Activated naive CD8-positive, alpha-beta T cell (primary cell): ENCODE measurements at regions not wholly inside any gene's neighbourhood (a gene's known extent, or its start where the extent isn't known, plus 50 kb on each side); places are given as distances from the start of the nearest gene placed in this dataset.
"Not testable (repeated sequence)": the region's sequence is repeated elsewhere in the genome, so short reads cannot be mapped to it uniquely, and the experiment has no call there.

Source experiments
- H3K27ac Mint-ChIP-seq: one replicate; pipeline ENCODE4 v1.8.0; 2021; ENCODE audit warnings: mixed read lengths
- H3K27me3 Mint-ChIP-seq: one replicate; pipeline ENCODE4 v1.8.0; 2021; ENCODE audit warnings: mixed read lengths
- H3K36me3 Mint-ChIP-seq: one replicate; pipeline ENCODE4 v1.8.0; 2021; ENCODE audit warnings: mixed read lengths
- H3K4me1 Mint-ChIP-seq: one replicate; pipeline ENCODE4 v1.8.0; 2021; ENCODE audit warnings: low read depth, mixed read lengths
- H3K4me3 Mint-ChIP-seq: one replicate; pipeline ENCODE4 v1.8.0; 2021; ENCODE audit warnings: mild to moderate bottlenecking, mixed read lengths
- H3K9me3 Mint-ChIP-seq: one replicate; pipeline ENCODE4 v1.8.0; 2021; ENCODE audit warnings: low read depth, mixed read lengths

DNA sequence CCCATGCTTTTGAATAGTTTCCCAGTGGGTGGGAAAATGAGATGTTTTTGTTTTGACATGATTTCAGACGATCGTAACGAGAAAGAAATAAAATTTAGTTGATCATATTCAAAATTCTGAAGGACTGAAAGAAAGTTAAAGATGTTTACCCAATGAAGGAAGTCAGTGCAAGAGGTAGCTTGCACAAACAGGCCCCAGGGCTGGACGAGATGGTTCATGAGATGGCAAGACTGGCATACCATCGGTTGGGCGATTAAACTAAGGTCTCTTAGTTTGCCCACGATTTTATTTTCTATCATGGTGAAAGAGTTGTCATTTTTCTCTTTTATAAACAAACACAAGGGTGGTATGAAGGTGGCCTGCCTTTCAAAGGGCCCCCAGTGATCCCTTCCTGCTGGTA is 124.5 kb upstream of the TBX5 start:
- H3K9me3 Mint-ChIP-seq, result peaks cover 3% of the 10 kb centered on the region
- no peak overlapping the region for H3K27ac Mint-ChIP-seq
- H3K4me3 Mint-ChIP-seq, result no peak overlapping the region
- peaks cover 7% of the 10 kb centered on the region for H3K27me3 Mint-ChIP-seq
- no peaks in the 10 kb centered on the region for H3K4me1 Mint-ChIP-seq
- H3K36me3 Mint-ChIP-seq, result no peaks in the 10 kb centered on the region

DNA sequence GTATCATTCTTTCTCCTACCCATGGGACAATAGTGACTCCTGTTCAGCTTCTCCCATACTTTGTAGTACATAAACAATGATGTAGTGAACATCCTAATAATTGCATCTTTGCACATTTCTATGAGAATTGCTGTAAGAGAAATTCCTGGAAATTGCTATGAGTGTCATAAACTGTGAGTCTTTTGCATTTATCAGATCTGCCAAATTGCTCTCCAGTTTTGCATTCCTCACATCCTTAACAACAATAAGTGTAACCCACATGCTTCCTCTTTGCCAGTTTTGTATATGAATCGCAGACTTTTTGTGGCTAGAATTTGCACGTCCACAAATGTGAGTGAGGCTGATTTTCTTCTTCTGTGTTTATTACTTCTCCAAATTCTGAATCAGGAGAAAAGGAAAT is 124.0 kb upstream of the TBX5 start:
- Mint-ChIP-seq H3K36me3 (no peaks in the 10 kb centered on the region), H3K4me1 (no peaks in the 10 kb centered on the region), H3K4me3 (no peak overlapping the region), H3K27ac (no peak overlapping the region), H3K9me3 (peaks cover 3% of the 10 kb centered on the region), H3K27me3 (peaks cover 7% of the 10 kb centered on the region)

DNA sequence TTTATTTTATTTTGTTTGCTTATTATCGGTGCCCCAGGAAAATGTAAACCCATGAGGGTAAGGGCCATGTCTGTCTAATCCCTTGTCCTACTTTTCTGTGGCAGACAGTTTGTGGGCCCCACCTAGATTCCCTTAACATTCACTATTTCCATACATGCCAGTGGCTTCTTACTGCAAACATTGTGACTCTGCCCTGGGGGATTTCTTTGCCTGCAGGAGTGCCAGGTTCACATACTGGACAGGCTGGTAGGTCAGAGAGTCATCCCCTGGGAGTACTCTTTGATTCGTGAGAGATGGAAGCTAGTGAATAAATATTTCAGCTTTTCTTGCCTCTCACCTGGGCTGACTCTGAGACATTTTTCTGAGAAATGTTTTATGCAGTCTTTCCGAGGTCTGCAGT is 122.8 kb upstream of the TBX5 start:
- peaks cover 6% of the 10 kb centered on the region for H3K27me3 Mint-ChIP-seq
- H3K4me1 Mint-ChIP-seq, result no peaks in the 10 kb centered on the region
- H3K4me3 Mint-ChIP-seq, result no peak overlapping the region
- H3K27ac Mint-ChIP-seq, result no peak overlapping the region
- no peaks in the 10 kb centered on the region for H3K36me3 Mint-ChIP-seq
- H3K9me3 Mint-ChIP-seq, result peaks cover 3% of the 10 kb centered on the region

- H3K4me1 Mint-ChIP-seq, H3K9me3 Mint-ChIP-seq, H3K4me3 Mint-ChIP-seq, H3K27me3 Mint-ChIP-seq, H3K27ac Mint-ChIP-seq, H3K36me3 Mint-ChIP-seq: not testable (repeated sequence)
These were observed 115.2 kb upstream of the TBX5 start for GRCh38 chr12:114521160-114521559.

DNA sequence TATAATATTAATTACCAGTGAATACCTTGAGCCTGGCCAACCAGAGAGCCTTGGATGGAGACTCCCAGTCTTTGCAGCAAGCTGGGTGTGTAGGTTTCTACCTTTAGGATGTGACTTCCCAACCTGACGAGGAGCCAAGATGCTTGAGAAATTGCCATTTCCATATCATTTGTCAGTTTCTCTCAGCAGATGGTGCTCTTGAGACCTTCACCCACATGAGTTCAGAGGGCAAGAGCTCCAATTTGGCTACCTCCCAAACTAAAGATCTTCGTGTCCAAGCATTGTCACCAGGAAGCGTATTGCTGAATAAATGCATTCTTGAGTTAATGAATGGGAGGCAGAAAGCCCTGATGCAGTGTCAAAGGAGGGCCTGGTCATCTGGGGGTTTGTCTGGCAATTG is 106.4 kb upstream of the TBX5 start:
- Mint-ChIP-seq H3K36me3 (no peaks in the 10 kb centered on the region), H3K9me3 (no peaks in the 10 kb centered on the region), H3K27ac (no peak overlapping the region), H3K4me1 (peaks cover 2% of the 10 kb centered on the region), H3K4me3 (no peak overlapping the region), H3K27me3 (peaks cover 9% of the 10 kb centered on the region)

- no peaks in the 10 kb centered on the region for H3K36me3 Mint-ChIP-seq
- no peaks in the 10 kb centered on the region for H3K9me3 Mint-ChIP-seq
- peaks cover 12% of the 10 kb centered on the region for H3K27me3 Mint-ChIP-seq
- no peak overlapping the region for H3K4me3 Mint-ChIP-seq
- H3K27ac Mint-ChIP-seq, result no peak overlapping the region
- peaks cover 2% of the 10 kb centered on the region for H3K4me1 Mint-ChIP-seq
These were observed 102.7 kb upstream of the TBX5 start for GRCh38 chr12:114508529-114509129.

DNA sequence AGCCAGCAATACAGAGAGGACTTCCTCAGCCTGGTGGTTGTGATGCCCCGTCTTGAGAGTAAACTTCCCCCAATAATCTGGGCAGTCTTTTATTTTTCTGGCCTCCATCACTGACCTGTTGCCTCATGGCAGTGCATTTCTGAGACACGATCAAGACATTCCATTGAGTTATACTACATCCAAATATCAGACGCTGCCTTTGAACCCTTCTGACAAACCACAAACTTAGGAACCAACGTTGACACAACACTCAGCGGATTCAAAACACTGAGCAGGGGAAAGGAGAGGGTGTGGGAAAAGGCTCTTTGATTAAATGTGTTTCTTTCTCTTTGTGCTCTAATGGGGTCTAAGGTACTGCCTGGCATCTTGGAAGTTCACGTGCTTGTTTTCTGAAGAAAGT is 100.7 kb upstream of the TBX5 start:
- Mint-ChIP-seq H3K27me3 (peaks cover 14% of the 10 kb centered on the region), H3K9me3 (no peaks in the 10 kb centered on the region), H3K27ac (no peak overlapping the region), H3K36me3 (no peaks in the 10 kb centered on the region), H3K4me3 (no peak overlapping the region), H3K4me1 (peaks cover 2% of the 10 kb centered on the region)

GRCh38 chr12:114504311-114504710 is 98.4 kb upstream of the TBX5 start:
- Mint-ChIP-seq H3K4me3 (no peak overlapping the region), H3K36me3 (no peaks in the 10 kb centered on the region), H3K27me3 (peaks cover 18% of the 10 kb centered on the region), H3K27ac (no peak overlapping the region), H3K9me3 (no peaks in the 10 kb centered on the region), H3K4me1 (peaks cover 2% of the 10 kb centered on the region)

GRCh38 chr12:114501474-114501807 is 95.5 kb upstream of the TBX5 start:
- H3K36me3 Mint-ChIP-seq, result no peaks in the 10 kb centered on the region
- peaks cover 19% of the 10 kb centered on the region for H3K27me3 Mint-ChIP-seq
- no peaks in the 10 kb centered on the region for H3K9me3 Mint-ChIP-seq
- H3K27ac Mint-ChIP-seq, result no peak overlapping the region
- H3K4me3 Mint-ChIP-seq, result no peak overlapping the region
- no peaks in the 10 kb centered on the region for H3K4me1 Mint-ChIP-seq

DNA sequence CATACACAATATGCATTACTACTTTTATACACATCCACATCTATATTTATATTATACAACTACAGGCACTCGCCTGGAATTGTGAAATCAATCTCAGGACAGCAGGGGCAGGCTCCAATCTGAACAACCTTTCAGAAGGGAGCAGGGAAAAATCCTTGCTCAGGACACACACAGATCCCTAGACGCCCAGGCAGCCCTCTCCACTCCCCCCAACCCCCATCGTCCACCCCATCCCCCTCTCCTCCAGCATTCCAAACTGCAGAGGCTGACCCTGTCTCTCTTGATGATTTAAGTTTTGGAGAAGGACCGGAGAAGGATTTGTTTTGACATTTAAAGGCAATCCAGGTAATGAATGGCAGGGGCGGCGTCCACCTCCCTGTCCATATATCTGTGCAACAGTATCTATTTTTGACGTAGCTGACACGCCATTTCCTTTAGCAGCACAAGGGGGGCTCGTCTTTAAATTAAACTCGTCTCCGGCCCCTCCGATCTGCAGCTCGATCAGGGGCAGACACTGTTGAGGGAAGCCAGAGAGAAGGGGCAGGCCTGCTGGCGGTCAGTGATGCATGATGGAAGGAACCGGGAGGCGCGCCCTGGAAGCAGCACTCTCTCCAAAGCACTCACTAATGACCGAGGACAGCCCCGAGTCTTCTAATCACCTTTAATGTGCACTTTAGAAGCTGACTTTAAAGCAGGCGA is 95.0 kb upstream of the TBX5 start:
- no peaks in the 10 kb centered on the region for H3K36me3 Mint-ChIP-seq
- no peaks in the 10 kb centered on the region for H3K4me1 Mint-ChIP-seq
- H3K27me3 Mint-ChIP-seq, result peaks cover 16% of the 10 kb centered on the region

GRCh38 chr12:114500131-114500530 is 94.2 kb upstream of the TBX5 start:
- Mint-ChIP-seq H3K9me3 (no peaks in the 10 kb centered on the region), H3K36me3 (no peaks in the 10 kb centered on the region), H3K4me1 (no peaks in the 10 kb centered on the region), H3K27me3 (peaks cover 15% of the 10 kb centered on the region), H3K27ac (no peak overlapping the region), H3K4me3 (no peak overlapping the region)

More for the DNA sequence above, 95.0 kb upstream of the TBX5 start:
- Mint-ChIP-seq H3K4me3 (no peak overlapping the region), H3K9me3 (no peaks in the 10 kb centered on the region), H3K27ac (no peak overlapping the region)

GRCh38 chr12:114499338-114499737 is 93.4 kb upstream of the TBX5 start:
- H3K27me3 Mint-ChIP-seq, result peaks cover 15% of the 10 kb centered on the region
- H3K27ac Mint-ChIP-seq, result no peak overlapping the region
- no peak overlapping the region for H3K4me3 Mint-ChIP-seq
- no peaks in the 10 kb centered on the region for H3K36me3 Mint-ChIP-seq
- H3K9me3 Mint-ChIP-seq, result no peaks in the 10 kb centered on the region
- H3K4me1 Mint-ChIP-seq, result no peaks in the 10 kb centered on the region

- Mint-ChIP-seq H3K36me3 (no peaks in the 10 kb centered on the region), H3K27me3 (peaks cover 4% of the 10 kb centered on the region), H3K4me1 (no peaks in the 10 kb centered on the region), H3K9me3 (no peaks in the 10 kb centered on the region), H3K4me3 (no peak overlapping the region), H3K27ac (no peak overlapping the region)
These were observed 86.0 kb upstream of the TBX5 start for GRCh38 chr12:114491916-114492315.

DNA sequence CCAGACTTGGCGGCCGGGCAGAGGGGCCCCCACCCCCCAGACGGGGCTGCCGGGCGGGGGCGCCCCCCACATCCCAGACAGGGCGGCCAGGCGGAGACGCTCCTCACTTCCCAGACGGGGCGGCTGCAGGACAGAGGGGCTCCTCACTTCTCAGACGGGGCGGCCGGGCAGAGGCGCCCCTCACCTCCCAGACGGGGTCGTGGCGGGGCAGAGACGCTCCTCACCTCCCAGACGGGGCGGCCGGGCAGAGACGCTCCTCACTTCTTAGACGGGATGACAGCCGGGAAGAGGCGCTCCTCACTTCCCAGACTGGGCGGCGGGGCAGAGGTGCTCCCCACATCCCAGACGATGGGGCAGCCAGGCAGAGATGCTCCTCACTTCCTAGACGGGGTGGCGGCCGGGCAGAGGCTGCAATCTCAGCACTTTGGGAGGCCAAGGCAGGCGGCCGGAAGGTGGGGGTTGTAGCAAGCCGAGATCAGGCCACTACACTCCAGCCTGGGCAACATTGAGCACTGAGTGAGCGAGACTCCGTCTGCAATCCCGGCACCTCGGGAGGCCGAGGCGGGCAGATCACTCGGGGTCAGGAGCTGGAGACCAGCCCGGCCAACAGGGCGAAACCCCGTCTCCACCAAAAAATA is 79.0 kb upstream of the TBX5 start:
- Mint-ChIP-seq H3K27me3 (peaks cover 26% of the 10 kb centered on the region), H3K4me1 (peaks cover 11% of the 10 kb centered on the region)
- not testable (repeated sequence) for H3K36me3 Mint-ChIP-seq, H3K9me3 Mint-ChIP-seq, H3K27ac Mint-ChIP-seq, H3K4me3 Mint-ChIP-seq

- Mint-ChIP-seq H3K4me3 (no peak overlapping the region), H3K4me1 (peaks cover 18% of the 10 kb centered on the region), H3K36me3 (no peaks in the 10 kb centered on the region), H3K27ac (no peak overlapping the region), H3K27me3 (peaks cover 32% of the 10 kb centered on the region), H3K9me3 (no peaks in the 10 kb centered on the region)
These were observed 78.1 kb upstream of the TBX5 start for GRCh38 chr12:114483996-114484395.

DNA sequence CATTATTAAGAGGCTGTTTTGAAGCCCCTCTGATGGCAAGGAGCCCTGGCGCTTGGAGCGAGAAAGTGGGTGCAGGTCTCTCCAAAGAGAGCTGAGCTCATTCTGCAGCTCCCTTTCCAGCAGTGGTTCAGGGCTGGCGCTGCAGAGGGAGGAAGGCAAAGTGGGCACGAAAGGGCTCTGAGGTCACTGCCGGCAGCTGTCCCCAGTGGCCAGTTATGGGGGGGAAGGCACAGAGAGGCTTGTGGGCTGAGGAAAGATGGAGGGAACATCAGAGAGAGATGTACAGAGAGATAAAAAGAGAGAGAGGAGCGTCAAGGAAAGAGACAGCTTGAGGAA is 75.2 kb upstream of the TBX5 start:
- Mint-ChIP-seq H3K4me1 (peaks cover 18% of the 10 kb centered on the region), H3K4me3 (no peak overlapping the region), H3K36me3 (no peaks in the 10 kb centered on the region), H3K27me3 (peaks cover 41% of the 10 kb centered on the region), H3K9me3 (no peaks in the 10 kb centered on the region), H3K27ac (no peak overlapping the region)
